Skeletal muscle satellite cell (primary cell): ENCODE measurements at regions not wholly inside any gene's neighbourhood (a gene's known extent, or its start where the extent isn't known, plus 50 kb on each side); places are given as distances from the start of the nearest gene placed in this dataset.

Experiments
- H3K27me3 ChIP-seq: 2 replicates; pipeline ENCODE4 v1.7.0; 2013; ENCODE audit warnings: low read length; ENCODE audit not compliant: control insufficient read depth, insufficient read depth
- H3K36me3 ChIP-seq: 2 replicates; pipeline ENCODE4 v1.7.0; 2013; ENCODE audit warnings: mild to moderate bottlenecking, control low read depth, low read length; ENCODE audit not compliant: insufficient read depth
- H3K4me1 ChIP-seq: 2 replicates; pipeline ENCODE4 v1.7.0; 2013; ENCODE audit warnings: low read length; ENCODE audit not compliant: control insufficient read depth, insufficient read depth
- H3K4me2 ChIP-seq: 2 replicates; pipeline ENCODE4 v1.7.0; 2013; ENCODE audit warnings: mild to moderate bottlenecking, low read length
- H3K4me3 ChIP-seq: 2 replicates; pipeline ENCODE4 v1.7.0; 2013; ENCODE audit warnings: low read length
- H3K9ac ChIP-seq: 2 replicates; pipeline ENCODE4 v1.7.0; 2013; ENCODE audit warnings: mild to moderate bottlenecking, low read depth, low read length, moderate library complexity
- H3K9me3 ChIP-seq: replicated peaks from 2 replicates; pipeline ENCODE4 v1.7.0; 2013; ENCODE audit warnings: mild to moderate bottlenecking, control low read depth, low read length

DNA sequence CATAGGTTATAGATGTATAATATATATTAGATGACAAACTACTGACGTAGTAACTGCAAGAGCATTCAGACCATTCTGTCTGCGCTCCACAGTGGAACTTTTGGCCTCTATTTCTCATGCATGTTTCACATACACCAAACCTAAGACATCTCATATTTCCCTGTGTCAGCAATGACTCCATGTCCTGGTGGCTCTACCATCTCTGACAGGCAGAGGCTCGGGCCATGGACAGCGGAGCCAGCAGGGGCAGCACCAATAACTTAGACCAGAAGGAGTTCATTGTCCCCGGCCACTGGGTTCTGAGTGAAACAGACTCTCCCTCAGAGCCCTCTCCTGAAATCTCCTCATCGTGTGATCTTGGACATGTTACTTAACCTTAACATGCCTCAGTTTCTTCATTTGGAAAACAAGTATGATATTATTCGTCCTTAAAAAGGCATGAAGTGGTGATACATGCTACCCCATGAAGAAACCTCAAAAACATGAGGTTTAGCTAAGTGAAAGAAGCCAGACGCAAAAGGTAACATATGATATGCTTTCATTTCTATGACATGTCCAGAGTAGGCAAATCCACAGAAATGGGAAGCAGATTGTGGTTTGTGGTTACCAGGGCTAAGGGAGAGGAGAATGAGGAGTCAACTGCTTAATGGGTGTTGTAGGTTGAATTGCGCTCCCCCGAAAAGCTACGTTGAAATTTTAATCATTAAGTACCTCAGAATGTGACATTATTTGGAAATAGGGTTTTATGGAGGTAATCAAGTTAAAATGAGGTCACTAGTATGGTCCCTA is 564.0 kb upstream of the JARID2 start:
- Histone ChIP-seq H3K36me3 (no peaks in the 10 kb centered on the region), H3K4me1 (peaks cover 7% of the 10 kb centered on the region), H3K4me3 (no peak overlapping the region)

DNA sequence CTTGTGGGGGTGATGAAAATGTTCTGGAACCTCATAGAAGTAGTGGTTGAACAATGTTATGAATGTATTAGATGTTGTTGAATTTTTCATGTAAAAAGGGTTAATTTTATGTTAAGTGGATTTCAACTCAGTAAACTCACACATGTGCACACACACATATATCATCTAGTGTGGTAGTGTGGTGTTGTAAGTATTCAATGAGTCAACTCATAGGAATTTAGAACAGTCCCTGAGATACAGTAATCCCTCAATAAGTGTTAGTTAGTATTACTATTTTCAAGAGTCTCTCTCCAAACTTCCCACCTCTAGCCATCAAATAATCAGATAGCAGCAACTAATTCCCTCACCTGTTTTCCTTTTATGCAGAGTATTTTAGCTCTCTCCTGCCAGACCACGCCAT is 563.1 kb upstream of the JARID2 start:
- no peak overlapping the region for H3K4me3 ChIP-seq
- H3K4me2 ChIP-seq, result no peak overlapping the region
- no peaks in the 10 kb centered on the region for H3K36me3 ChIP-seq
- H3K27me3 ChIP-seq, result no peaks in the 10 kb centered on the region
- no peak overlapping the region for H3K9ac ChIP-seq
- H3K9me3 ChIP-seq, result no peaks in the 10 kb centered on the region
- H3K4me1 ChIP-seq, result peaks cover 7% of the 10 kb centered on the region

More for the DNA sequence above, 564.0 kb upstream of the JARID2 start:
- H3K27me3 ChIP-seq, result no peaks in the 10 kb centered on the region
- H3K9ac ChIP-seq, result no peak overlapping the region
- H3K4me2 ChIP-seq, result no peak overlapping the region
- H3K9me3 ChIP-seq, result no peaks in the 10 kb centered on the region

DNA sequence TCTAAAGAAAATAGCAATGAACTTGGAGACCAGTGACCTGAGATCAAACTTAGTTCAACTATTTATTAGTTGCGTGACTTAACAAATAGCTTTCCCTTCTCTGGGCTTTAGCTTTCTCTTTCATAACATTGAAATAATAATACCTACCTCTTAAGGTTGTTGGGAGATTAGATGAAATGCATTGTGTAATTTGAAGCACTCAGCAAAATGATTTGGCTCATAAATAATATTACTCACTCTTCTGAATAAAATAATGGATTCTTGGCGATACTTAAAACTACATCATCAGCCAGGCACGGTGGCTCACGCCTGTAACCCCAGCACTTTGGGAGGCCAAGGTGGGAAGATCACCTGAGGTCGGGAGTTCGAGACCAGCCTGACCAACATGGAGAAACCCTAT is 556.2 kb upstream of the JARID2 start:
- H3K4me2 ChIP-seq, result no peak overlapping the region
- no peaks in the 10 kb centered on the region for H3K27me3 ChIP-seq
- no peaks in the 10 kb centered on the region for H3K36me3 ChIP-seq
- no peaks in the 10 kb centered on the region for H3K9me3 ChIP-seq
- H3K9ac ChIP-seq, result no peak overlapping the region
- H3K4me1 ChIP-seq, result no peaks in the 10 kb centered on the region
- H3K4me3 ChIP-seq, result no peak overlapping the region

DNA sequence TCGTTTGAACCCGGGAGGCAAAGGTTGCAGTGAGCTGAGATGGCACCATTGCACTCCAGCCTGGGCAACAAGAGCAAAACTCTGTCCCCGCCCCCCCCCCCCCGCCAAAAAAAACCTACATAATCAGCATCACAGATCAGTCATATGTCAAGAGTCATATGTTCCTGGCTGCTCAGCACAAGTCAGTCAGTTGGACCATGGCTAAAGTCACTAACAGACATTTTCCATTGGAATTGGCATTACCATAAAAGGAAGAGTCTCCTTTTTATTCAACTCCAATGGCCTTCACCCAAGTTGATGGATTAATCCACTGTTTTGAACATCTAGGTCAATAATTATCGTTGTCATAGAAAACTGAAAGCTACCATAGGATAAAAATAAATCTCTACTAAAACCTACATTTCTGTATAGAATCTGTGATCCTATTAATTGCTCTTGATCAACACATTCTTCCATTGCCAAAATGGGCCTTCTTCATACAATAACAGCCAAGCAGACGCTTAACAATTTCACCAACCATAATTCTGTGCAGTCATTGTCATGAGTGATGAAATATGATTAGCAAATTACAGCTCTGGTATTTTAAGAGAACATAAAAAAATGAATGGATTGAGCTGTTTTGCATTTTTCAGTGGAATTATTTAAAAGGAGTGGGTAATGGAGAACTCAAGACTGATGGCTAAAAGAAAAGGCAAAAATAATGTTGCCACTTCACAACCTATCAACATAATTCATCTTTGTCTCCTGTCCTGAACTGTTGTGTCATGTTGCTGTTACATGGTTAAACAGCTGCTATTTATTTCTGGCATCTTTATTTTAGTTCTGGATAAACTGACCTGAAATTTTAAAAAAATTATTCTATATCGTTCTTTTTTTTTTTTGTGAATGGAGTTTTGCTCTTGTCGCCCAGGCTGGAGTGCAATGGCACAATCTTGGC is 555.5 kb upstream of the JARID2 start:
- no peaks in the 10 kb centered on the region for H3K9me3 ChIP-seq
- H3K9ac ChIP-seq, result no peak overlapping the region
- H3K27me3 ChIP-seq, result no peaks in the 10 kb centered on the region
- H3K4me1 ChIP-seq, result no peaks in the 10 kb centered on the region
- no peak overlapping the region for H3K4me2 ChIP-seq
- no peaks in the 10 kb centered on the region for H3K36me3 ChIP-seq
- no peak overlapping the region for H3K4me3 ChIP-seq

GRCh38 chr6:14692208-14692607 is 553.7 kb upstream of the JARID2 start:
- H3K4me2 ChIP-seq, result no peak overlapping the region
- H3K9me3 ChIP-seq, result no peaks in the 10 kb centered on the region
- H3K4me1 ChIP-seq, result no peaks in the 10 kb centered on the region
- H3K27me3 ChIP-seq, result no peaks in the 10 kb centered on the region
- no peak overlapping the region for H3K9ac ChIP-seq
- no peak overlapping the region for H3K4me3 ChIP-seq
- H3K36me3 ChIP-seq, result no peaks in the 10 kb centered on the region

DNA sequence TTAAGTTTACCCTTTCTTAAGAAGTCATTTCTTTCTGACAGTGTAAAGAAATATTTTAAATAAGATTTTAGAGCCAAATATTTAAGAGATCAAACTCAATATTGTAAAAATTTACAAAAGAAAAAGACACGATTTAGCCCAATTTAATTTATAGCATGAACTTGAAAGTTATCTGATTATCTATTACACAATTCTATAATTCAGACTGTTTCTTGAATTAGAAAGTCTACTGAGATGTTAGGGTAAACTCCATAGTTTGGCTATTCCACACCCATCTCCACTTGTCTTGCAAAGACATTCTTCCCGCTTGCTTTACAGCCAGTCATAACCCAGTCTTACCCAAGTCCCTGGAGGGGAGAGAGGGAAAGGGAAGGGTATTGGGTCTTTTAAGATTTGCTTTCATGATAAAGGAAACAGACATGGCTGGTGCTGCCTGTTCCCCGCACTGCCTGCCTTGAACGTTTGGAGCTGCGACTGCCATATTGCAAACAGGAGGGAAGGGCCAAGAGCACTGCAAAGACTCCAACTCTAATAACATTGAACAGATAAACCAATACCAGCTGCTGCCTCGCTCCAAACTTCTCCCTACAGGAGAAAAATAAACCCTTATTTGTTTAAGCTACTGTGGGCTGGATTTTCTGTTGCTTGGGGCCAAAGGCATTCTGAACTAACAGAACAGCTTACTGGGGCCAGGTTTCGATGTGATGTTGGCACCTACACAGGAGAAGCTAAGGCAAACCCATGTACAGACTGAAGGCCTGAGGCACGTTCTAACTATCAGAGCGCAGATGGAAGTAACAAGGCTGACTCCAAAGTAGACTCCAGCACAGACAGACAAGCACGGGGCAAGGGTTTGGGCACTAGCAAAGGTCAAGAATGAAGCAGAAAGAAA is 552.3 kb upstream of the JARID2 start:
- Histone ChIP-seq H3K4me1 (no peaks in the 10 kb centered on the region), H3K4me3 (no peak overlapping the region), H3K27me3 (no peaks in the 10 kb centered on the region), H3K9ac (no peak overlapping the region), H3K4me2 (no peak overlapping the region), H3K36me3 (no peaks in the 10 kb centered on the region), H3K9me3 (no peaks in the 10 kb centered on the region)

DNA sequence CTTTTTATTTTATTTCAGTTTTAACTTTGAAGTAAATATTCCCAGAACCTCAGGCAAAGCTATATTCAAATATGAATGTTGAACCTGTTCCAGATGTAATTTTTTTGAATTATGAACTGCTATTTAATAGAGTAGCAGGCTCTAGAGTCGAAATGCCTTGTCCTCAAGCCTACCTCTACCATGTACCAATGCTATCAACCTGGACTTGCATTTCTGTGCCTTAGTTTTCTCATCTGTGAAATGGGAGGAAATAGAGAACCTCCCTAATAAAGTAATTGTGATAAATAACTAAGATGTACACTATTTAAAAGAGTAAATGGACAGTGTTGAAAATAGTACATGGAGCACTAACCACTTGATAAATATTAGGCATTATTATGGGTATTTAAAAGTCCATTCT is 551.6 kb upstream of the JARID2 start:
- Histone ChIP-seq H3K4me1 (no peaks in the 10 kb centered on the region), H3K9me3 (no peaks in the 10 kb centered on the region), H3K9ac (no peak overlapping the region), H3K36me3 (no peaks in the 10 kb centered on the region), H3K4me3 (no peak overlapping the region), H3K4me2 (no peak overlapping the region), H3K27me3 (no peaks in the 10 kb centered on the region)

DNA sequence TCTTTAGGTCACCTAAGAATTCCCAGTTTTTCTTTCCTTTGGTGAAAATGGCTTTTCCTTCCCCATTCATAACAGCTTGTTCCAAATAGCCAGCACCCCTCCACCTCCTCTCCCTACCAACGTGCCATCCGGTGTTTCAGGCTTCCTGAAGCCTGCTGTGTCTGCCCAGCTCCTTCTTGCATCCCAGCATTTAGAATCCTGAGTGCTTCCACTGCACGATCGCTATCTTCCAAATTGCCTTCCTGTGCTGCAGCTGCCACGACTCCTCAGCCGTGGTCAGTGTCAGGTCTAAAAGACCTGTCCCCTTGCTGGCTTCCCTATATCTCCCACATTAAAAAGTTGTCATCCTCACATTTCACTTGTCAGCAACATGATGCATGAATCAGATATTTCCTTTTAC is 550.3 kb upstream of the JARID2 start:
- no peaks in the 10 kb centered on the region for H3K9me3 ChIP-seq
- no peak overlapping the region for H3K4me3 ChIP-seq
- no peaks in the 10 kb centered on the region for H3K36me3 ChIP-seq
- H3K27me3 ChIP-seq, result no peaks in the 10 kb centered on the region
- no peaks in the 10 kb centered on the region for H3K4me1 ChIP-seq
- H3K4me2 ChIP-seq, result no peak overlapping the region
- no peak overlapping the region for H3K9ac ChIP-seq

- Histone ChIP-seq H3K4me2 (no peak overlapping the region), H3K4me3 (no peak overlapping the region), H3K9ac (no peak overlapping the region), H3K27me3 (no peaks in the 10 kb centered on the region), H3K9me3 (no peaks in the 10 kb centered on the region), H3K4me1 (no peaks in the 10 kb centered on the region), H3K36me3 (no peaks in the 10 kb centered on the region)
These were observed 549.5 kb upstream of the JARID2 start for GRCh38 chr6:14696367-14696766.

DNA sequence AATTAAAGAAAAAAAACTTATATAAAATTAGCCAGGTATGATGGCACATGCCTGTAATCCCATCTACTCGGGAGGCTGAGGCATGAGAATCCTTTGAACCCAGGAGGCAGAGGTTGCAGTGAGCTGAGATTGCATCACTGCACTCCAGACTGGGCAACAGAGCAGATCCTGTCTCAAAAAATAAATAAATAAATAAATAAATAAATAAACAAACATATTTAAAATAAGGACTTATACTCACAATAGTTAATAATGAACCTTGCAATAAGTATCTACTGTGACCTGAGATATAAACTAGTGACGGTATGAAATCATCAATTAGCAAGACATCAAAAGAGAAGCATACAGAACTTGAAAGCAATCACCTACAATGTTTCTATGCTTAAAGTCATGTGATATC is 548.4 kb upstream of the JARID2 start:
- Histone ChIP-seq H3K9ac (no peak overlapping the region), H3K36me3 (no peaks in the 10 kb centered on the region), H3K4me3 (no peak overlapping the region), H3K4me2 (no peak overlapping the region), H3K27me3 (no peaks in the 10 kb centered on the region), H3K9me3 (no peaks in the 10 kb centered on the region), H3K4me1 (no peaks in the 10 kb centered on the region)
